Suprapubic skin (tissue), 4 donors: ENCODE measurements at regions not wholly inside any gene's neighbourhood (a gene's known extent, or its start where the extent isn't known, plus 50 kb on each side); places are given as distances from the start of the nearest gene placed in this dataset.

Source experiments
- DNase-seq, 2 donors: peaks; one replicate each; pipeline ENCODE4 v3.0.0-alpha.2; 2019; ENCODE audit warnings: low spot score in 2 of 2
- H3K27ac ChIP-seq: fragments of 200-600 bp; sonication (generic); one replicate; pipeline ENCODE4 v1.5.1; 2019
- H3K27me3 ChIP-seq: fragments of 200-600 bp; sonication (generic); one replicate; pipeline ENCODE4 v1.5.1; 2019
- H3K36me3 ChIP-seq: fragments of 200-600 bp; sonication (generic); one replicate; pipeline ENCODE4 v1.5.1; 2019
- H3K4me1 ChIP-seq: fragments of 200-600 bp; sonication (generic); one replicate; pipeline ENCODE4 v1.5.1; 2019
- H3K4me3 ChIP-seq: fragments of 200-600 bp; sonication (generic); one replicate; pipeline ENCODE4 v1.5.1; 2019; ENCODE audit warnings: mild to moderate bottlenecking
- H3K9me3 ChIP-seq: fragments of 200-600 bp; sonication (generic); one replicate; pipeline ENCODE4 v1.5.1; 2019
- EP300 ChIP-seq: sonication (generic); formaldehyde crosslinking; IDR thresholded peaks from one replicate; pipeline ENCODE4 v1.6.1; 2017; ENCODE audit warnings: antibody characterized with exemption
- POLR2A ChIP-seq, 2 donors: fragments of 450-650 bp; IDR thresholded peaks; one replicate each; pipeline ENCODE4 v1.6.1; 2017; ENCODE audit warnings: antibody characterized with exemption in 2 of 2, mild to moderate bottlenecking in 2 of 2, moderate library complexity in 2 of 2
- POLR2AphosphoS5 ChIP-seq, 3 donors: sonication (generic); formaldehyde crosslinking; IDR thresholded peaks; one replicate each; pipeline ENCODE4 v1.6.1; 2017; ENCODE audit warnings: antibody characterized with exemption in 3 of 3
- WGBS: methylation state at CpG from one replicate; pipeline ENCODE4 v1.1.5; 2018; 5-methylcytosine and 5-hydroxymethylcytosine counted together
- TF ChIP-seq, protein P1 (sequence below), 2 donors: fragments of 200-600 bp in 1 of 2; fragments of 450-650 bp in 1 of 2; sonication (generic) in 1 of 2; IDR thresholded peaks; one replicate each; pipeline ENCODE4 v1.5.1; 2016 to 2019; ENCODE audit warnings: antibody characterized with exemption in 2 of 2, mild to moderate bottlenecking in 1 of 2, moderate library complexity in 1 of 2

DNA sequence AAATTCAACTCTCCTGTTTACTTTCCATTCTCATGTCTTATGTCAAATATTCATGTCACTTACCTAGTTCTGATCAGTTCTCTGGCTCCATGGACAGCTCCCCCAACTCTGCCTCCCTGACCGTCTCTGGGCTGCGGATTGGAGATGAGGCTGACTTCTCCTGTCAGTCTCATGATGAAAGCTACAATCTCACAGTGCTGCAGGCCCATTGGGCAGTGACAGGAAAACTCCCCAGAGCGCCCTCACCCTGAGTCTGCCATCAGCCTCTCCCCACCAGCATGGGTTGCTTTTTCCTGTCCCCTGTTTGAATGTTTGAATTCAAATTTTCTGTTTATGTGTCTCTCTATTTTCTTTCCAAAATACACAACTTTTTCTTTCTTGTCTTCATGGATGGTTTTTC, 63.8 kb upstream of the TOP3B start:
- TF ChIP-seq POLR2A (IDR thresholded peaks at IDR 0.05) (no peak), POLR2AphosphoS5 (IDR thresholded peaks at IDR 0.05) (no peak), EP300 (no peak)
- TF ChIP-seq, protein P1, sequence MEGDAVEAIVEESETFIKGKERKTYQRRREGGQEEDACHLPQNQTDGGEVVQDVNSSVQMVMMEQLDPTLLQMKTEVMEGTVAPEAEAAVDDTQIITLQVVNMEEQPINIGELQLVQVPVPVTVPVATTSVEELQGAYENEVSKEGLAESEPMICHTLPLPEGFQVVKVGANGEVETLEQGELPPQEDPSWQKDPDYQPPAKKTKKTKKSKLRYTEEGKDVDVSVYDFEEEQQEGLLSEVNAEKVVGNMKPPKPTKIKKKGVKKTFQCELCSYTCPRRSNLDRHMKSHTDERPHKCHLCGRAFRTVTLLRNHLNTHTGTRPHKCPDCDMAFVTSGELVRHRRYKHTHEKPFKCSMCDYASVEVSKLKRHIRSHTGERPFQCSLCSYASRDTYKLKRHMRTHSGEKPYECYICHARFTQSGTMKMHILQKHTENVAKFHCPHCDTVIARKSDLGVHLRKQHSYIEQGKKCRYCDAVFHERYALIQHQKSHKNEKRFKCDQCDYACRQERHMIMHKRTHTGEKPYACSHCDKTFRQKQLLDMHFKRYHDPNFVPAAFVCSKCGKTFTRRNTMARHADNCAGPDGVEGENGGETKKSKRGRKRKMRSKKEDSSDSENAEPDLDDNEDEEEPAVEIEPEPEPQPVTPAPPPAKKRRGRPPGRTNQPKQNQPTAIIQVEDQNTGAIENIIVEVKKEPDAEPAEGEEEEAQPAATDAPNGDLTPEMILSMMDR (IDR thresholded peaks at IDR 0.05): no peak
- Histone ChIP-seq H3K27me3 (peaks cover 8% of the 10 kb centered on the region), H3K4me3 (no peak overlapping the region), H3K4me1 (no peaks in the 10 kb centered on the region), H3K27ac (no peak overlapping the region), H3K36me3 (no peaks in the 10 kb centered on the region), H3K9me3 (no peaks in the 10 kb centered on the region)
- 61% methylated on average over 3 of the region's 3 CpGs for WGBS
- no peak for DNase-seq

DNA sequence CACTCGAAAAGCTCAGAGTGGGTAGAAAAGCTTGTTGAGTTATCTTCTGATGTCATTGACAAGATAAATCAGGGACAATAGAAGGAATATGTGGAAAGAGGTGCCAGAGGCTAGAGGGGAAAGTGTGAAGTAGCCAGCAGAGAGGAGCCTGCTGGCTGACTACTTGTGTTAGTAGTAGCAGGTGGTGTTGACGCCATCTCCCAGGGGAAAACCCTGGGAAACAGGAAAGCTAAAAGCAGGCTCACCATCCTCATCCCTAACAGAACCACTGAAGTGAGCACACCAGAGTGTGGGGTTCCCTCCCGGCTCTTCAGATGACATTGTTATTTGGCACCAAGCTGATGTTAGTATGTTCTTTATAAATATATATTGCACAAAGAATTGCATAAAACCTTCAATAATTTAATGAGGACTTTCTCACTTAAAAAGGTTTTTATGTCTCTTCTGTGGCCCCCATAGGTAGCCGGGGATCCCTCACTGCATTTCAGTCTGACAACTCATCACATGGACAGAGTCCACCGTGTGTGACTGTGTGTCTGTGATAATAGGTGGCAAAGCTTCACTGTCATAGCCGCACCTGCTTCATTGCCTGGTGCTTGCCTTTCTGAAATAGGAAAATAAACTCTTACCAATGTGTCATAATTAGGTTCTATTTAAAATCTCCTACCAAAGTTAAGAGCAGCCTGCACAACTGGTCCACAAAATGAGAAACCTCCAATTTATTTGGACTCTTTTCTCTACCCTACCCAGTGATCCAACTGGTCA, 63.2 kb upstream of the TOP3B start:
- H3K4me1 ChIP-seq: no peaks in the 10 kb centered on the region
- H3K36me3 ChIP-seq: no peaks in the 10 kb centered on the region
- H3K9me3 ChIP-seq: no peaks in the 10 kb centered on the region
- H3K27ac ChIP-seq: no peak overlapping the region
- TF ChIP-seq POLR2A (IDR thresholded peaks at IDR 0.05) (no peak), POLR2AphosphoS5 (IDR thresholded peaks at IDR 0.05) (no peak), EP300 (no peak)
- TF ChIP-seq, protein P1 (IDR thresholded peaks at IDR 0.05): no peak
- no peak overlapping the region for H3K4me3 ChIP-seq
- WGBS: 77% methylated on average over 6 of the region's 6 CpGs
- DNase-seq: no peak
- peaks cover 8% of the 10 kb centered on the region for H3K27me3 ChIP-seq

DNA sequence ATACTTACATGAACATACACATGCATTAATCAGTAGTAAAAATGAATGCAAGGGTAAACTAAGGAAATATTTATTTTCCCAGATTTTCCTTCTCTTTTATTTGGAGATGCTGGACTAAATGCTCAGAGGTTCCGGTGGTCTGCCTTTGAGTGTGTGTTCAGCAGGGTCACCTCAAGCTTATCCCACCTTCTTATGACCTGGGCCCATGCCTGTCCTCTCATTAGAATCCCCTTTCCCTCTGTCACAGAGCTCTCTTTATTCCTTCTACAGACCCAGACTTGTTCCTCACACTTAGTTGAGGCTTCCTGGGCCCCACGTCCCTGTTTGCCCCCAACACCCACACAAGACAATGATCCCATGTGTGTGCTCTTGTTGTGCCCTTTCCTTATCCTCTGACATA, 61.6 kb upstream of the TOP3B start:
- Histone ChIP-seq H3K4me3 (no peak overlapping the region), H3K27ac (no peak overlapping the region), H3K36me3 (no peaks in the 10 kb centered on the region), H3K4me1 (no peaks in the 10 kb centered on the region), H3K27me3 (peaks cover 8% of the 10 kb centered on the region), H3K9me3 (no peaks in the 10 kb centered on the region)
- 64% methylated on average over 2 of the region's 2 CpGs for WGBS
- TF ChIP-seq EP300 (no peak), POLR2AphosphoS5 (IDR thresholded peaks at IDR 0.05) (no peak), POLR2A (IDR thresholded peaks at IDR 0.05) (no peak)
- TF ChIP-seq, protein P1 (IDR thresholded peaks at IDR 0.05): no peak
- DNase-seq: no peak

DNA sequence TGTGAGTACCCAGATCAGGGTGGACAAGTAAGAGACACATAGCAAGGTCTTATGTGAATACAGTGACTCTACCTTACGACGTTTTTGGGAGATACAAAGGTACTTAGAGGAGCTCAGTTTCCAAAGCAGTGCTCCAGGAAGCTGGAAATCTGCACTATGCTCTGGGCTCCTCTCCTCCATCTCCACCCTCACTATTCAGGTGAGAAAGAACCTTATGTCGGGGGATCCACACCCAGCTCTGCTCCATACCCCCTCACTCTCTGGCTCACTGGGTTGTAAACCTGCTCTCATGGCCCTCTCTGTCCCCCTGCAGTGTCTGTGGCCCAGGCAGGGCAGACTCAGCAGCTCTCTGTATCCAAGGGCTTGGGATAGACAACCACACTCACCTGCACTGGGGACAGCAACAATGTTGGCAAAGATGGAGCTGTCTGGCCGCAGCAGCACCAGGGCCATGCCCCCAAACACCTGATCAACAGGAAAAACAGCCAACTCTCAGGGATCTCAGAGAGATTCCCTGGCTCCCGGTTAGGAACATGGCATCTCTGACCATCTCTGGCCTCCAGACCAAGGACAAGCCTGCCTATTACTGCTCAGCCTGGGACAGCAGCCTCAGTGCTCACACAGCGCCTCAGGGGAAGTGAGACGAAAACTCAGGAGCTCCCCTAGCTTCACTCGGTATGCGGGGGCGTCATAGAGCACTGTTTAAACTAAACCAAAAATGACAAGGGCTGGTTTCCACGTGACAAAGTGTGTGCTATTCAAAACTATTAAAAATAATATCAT, 60.9 kb upstream of the TOP3B start:
- Histone ChIP-seq H3K9me3 (no peaks in the 10 kb centered on the region), H3K4me1 (no peaks in the 10 kb centered on the region), H3K36me3 (no peaks in the 10 kb centered on the region), H3K27ac (no peak overlapping the region), H3K4me3 (no peak overlapping the region), H3K27me3 (peaks cover 8% of the 10 kb centered on the region)
- WGBS: 69% methylated on average over 11 of the region's 11 CpGs
- no peak for DNase-seq
- TF ChIP-seq POLR2AphosphoS5 (IDR thresholded peaks at IDR 0.05): no peak
- TF ChIP-seq, protein P1 (IDR thresholded peaks at IDR 0.05): no peak
- no peak for TF ChIP-seq EP300
- no peak for TF ChIP-seq POLR2A (IDR thresholded peaks at IDR 0.05)

DNA sequence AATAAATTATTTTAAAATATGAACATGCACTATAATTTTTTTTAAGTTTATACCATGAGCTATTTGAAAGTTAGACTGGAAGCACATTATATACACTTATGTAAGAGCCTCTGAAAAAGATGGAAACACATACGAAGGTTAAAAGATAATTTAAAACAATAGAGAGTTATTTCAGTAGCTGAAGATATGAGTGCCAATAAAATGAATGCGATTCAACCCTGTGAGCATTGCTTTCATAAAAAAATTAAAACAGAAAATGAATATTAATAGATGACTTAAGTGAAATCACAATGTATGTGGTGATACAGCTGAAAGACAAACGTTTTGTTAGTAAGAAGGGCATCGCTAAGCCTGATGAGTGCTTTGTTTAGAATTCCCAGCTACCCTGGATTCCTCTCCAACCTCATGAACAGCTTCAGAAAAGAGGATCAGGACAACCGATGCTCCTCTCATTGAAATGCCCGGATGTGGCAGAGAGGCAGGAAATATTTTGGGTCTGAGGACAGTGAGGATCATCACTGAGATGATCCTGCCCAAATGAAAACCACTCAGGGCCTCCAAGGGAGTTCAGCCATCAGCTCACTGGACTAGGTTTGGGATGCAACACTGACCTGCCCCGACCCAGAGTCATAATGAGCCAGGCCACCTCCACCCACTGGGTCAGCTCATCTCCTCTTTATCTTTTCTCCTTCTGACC, 60.2 kb upstream of the TOP3B start:
- 78% methylated on average over 7 of the region's 7 CpGs for WGBS

More for the DNA sequence above, 60.2 kb upstream of the TOP3B start:
- Histone ChIP-seq H3K9me3 (no peaks in the 10 kb centered on the region), H3K4me3 (no peak overlapping the region), H3K4me1 (no peaks in the 10 kb centered on the region), H3K36me3 (no peaks in the 10 kb centered on the region), H3K27ac (no peak overlapping the region), H3K27me3 (peaks cover 8% of the 10 kb centered on the region)
- TF ChIP-seq, protein P1 (IDR thresholded peaks at IDR 0.05): no peak
- no peak for TF ChIP-seq POLR2AphosphoS5 (IDR thresholded peaks at IDR 0.05)
- TF ChIP-seq EP300: no peak
- no peak for DNase-seq
